HG02970 (cell line): ENCODE measurements at regions not wholly inside any gene's neighbourhood (a gene's known extent, or its start where the extent isn't known, plus 50 kb on each side); places are given as distances from the start of the nearest gene placed in this dataset.
"Not testable (repeated sequence)": the region's sequence is repeated elsewhere in the genome, so short reads cannot be mapped to it uniquely, and the experiment has no call there.

Experiments
- ATAC-seq: cut with Tn5 transposase; IDR thresholded peaks from one replicate; pipeline ENCODE4 v1.9.1; 2021; ENCODE audit warnings: mild to moderate bottlenecking, moderate library complexity, moderate number of reproducible peaks; ENCODE audit not compliant: unreplicated experiment, low FRiP score

DNA sequence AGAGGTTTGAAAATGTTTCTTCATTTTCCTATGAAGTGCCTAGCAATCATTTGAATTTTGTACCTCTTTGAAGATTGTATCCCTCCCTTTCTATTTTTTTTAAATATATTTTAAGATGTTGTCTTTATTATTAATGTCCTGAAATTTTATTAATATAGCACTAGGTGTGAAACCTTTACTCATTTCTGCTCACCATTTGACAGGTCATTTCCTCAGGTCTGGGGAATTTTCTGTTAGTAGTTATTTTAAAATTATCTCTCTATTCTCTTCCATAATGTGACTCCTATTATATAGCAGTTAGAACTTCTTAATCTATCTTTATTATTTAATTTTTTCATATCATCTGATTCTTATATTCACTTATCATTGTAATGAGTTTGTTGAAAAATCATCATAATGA, 1038.6 kb upstream of the SLC39A10 start:
- no peak for ATAC-seq

DNA sequence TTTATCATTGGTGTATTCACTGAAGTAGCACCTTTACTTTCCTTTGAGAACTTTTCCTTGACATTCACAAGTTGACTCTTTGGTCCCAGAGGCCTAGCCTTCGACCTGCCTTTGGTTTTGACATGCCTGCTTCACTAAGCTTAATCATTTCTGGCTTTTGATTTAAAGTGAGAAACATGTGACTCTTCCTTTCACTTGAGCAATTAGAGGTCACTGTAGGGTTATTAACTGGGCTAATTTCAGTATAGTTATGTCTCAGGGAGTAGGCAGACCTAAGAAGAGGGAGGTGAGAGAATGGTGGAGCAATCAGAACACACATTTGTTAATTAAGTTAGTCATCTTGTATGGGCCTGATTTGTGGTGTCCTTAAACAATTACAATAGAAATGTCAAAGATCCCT, 1040.7 kb upstream of the SLC39A10 start:
- ATAC-seq = peak; percentile 75

DNA sequence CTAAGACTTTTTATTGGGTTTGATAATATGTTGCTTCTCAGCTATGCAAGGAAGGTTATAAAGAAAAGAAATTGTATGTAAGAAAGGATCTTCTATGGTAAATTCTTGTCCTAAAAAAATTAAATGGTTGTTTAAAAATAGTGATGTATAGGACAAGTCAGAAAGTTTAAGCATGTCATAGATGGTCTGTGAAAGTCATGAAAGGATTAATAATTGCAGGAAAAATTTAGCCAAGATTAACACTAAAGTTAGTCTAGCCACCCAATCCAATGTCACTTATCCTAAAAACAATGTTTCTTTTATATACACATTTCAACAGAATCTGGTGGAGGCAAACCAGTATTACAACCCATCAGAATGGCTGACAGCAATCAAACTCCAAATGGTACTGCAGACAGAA, 1046.7 kb upstream of the SLC39A10 start:
- no peak for ATAC-seq

DNA sequence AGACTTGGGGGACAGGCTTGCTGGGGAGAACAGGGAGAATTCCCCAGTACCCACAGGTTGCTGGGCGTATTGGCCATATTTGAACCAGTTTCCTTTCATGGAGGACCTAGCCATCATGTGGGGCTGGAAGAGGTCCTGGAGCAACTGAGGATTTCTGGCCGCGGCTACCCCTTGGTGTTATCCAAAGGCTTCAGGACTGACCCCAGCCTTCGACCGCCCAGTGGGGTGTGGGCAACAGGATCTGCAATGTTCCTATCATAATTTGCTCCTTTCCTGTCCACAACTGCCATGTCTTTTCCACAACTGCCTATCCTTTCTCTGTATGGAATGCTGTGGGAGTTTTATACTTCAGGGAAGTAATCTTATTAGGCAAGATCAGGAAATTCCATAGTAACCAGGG, 1053.6 kb upstream of the SLC39A10 start:
- ATAC-seq = no peak

DNA sequence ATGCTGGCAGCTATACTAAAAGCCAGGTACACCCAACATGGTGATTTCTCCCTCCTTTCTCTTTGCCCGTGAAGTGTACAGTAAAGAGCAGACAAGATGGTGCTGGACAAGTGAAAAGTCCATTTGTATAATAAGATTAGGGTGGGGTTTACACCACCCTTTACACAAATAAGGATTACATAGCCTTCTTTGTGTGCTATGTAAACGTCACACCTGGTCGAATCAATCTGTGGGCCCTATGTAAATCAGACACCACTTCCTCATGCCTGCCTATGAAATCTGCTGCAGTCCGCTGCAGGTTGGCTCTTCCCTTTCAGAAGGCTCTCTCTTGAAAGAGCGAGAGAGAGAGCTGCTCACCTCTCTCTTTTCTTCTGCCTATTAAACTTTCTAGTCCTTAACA, 1054.3 kb upstream of the SLC39A10 start:
- ATAC-seq = no peak

DNA sequence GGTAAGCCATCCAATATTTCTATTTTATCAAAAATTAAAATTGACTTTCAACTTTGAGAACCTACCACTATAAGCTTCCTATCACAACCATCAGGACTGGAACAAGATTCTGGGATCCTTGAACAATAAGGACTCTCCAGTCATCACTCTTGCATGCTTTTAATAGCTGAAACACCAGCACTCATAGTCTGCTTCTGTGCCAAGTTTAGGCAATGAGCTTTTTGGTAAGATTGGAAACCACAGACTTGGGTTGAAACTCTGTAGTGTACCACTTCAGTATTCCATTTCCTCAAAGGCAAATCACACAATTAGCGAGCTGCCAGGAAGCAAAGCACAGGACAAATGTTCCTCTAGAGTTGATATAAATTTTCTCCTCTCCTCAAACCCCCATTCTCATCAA, 1065.8 kb upstream of the SLC39A10 start:
- ATAC-seq = no peak

DNA sequence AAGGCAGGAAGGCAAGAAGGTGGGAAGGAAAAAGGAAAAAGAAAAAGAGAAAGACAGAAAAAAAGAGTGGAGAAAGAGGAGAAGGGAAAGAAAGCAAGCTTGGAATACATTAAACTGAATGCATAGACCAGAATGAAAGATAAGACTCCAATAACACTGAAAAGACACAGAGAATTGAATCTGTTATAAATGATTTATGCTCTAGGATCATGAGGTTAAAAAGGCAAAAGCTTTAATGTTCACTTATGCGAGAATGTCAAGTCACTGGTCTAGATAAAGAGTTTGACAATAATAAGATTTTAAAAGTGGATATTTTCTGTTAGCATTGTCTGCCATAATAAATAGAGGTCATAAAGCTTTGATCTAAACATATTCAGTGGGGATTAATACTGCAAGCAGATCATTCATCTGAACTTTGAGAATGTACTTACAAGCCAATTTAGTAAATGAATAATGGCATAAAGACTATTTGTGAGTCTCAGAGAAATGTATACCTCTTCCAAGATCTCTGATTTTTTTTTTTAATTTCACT, 1069.2 kb upstream of the SLC39A10 start:
- ATAC-seq = no peak

DNA sequence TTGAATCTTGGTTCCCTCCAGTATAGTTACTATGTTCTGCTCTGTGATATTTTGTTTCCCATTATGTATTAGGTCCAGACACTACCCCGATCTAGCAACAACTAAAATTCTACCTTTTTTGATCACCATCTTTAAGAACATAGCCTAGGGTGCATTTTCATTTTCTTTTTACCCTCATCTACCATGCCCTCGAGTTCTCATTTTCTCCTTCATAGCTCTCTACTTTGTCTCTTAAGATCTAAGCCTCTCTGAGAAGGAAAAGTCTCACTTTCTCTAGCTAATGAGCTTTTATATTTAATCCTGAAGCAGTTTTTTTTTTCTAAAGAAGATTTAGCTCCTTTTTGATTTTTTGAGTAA, 1089.4 kb upstream of the SLC39A10 start:
- ATAC-seq = peak; percentile 38

DNA sequence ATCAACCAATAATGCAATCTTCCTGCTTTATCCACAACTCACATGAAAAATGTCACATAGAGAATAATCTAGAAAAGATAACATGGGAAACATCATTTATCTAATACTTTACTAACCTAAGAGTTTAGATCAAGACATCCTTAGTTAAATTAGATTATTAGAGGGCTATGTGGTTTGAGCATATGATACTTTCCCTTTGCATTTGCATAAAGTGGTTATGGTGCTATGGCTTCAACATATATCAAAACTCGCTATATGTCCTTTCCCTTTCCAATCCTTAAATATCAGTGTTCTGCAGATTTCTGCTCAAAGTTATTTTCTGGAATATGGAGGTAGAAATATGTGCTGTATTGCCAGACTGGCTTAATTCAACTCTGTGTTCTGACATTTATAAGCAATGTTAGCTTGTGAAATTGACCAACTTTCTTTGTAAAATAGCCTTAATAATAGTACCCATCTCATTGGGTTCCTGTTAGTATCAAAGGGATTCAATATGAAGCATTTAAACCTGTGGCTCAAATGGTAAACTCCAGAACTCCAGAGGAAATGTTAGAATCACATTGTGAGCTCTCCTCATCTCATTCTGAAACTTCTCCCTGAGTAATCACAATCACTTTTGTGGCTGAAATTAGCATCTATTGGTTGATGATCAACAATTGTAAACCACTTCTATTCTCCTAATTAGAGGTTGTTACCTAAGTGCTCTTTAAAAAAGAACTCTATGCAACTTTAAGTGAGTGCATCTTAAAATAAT, 1089.9 kb upstream of the SLC39A10 start:
- ATAC-seq = peak; percentile 65

DNA sequence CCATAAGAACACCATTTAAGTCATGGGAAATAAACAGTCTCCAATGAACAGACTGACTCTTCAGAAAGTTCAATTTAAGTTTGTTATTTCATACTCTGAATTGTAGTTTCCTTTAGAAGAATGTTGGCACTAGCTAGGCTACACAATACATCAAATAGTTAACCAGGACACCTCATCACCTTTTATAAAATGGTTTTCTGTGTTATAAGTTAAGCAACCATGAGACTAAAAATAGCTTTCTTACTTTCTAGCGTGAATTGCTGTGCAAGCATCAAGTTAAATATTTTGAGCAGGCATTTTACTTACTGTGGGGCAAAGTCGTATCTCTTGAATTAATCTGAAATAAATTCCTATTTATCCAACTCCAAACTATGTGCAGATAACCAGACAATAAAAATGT, 1092.6 kb upstream of the SLC39A10 start:
- ATAC-seq = no peak

DNA sequence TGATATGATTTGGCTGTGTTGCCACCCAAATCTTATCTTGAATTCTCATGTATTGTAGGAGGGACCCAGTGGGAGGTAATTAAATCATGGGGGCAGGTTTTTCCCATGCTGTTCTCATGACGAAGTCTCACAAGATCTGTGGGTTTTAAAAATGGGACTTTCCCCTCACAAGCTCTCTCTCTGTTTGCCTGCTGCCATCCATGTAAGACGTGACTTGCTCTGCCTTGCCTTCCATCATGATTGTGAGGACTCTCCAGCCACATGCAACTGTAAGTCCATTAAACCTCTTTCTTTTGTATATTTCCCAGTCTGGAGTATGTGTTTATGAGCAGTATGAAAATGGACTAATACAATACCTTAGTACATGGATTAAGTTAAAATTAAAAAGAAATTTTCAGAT, 1094.7 kb upstream of the SLC39A10 start:
- no peak for ATAC-seq

DNA sequence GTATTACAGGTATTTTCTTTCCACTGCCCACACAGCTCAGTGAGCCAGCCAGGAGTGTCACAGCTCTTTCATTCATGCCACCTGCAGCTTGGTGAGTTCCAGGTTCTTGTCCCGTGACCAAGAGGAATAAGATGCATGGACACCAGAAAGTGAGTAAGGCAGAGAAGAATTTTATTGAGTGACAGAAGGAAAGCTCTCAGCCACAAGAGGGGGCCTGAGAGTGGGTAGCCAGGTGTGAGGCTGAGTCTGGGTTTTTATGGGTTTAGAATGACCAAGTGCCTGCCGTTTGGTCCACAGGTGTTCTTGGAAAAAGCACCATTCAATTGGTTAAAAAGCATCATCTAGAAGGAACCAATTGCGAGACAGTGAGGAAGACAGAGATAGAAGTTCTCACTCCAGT, 1097.1 kb upstream of the SLC39A10 start:
- no peak for ATAC-seq

DNA sequence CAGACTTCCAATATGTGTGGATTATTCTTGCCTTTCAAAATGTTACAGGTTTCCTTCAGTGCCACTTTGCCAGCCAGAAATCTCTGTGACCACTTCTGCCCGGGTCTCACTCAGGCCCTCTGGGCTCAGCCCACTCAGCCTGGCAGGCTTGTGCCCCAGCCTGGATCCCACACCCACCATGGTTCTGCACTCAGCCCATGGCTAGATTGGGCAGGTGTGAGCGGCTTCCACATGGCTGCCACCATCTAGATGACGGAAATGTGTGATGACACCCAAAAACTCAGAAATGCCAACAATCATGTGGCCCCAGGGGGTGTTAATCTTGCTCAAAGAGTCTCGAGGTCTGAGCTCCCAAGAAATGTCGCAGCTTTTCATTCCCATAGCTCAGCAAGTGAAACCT, 1097.5 kb upstream of the SLC39A10 start:
- no peak for ATAC-seq

DNA sequence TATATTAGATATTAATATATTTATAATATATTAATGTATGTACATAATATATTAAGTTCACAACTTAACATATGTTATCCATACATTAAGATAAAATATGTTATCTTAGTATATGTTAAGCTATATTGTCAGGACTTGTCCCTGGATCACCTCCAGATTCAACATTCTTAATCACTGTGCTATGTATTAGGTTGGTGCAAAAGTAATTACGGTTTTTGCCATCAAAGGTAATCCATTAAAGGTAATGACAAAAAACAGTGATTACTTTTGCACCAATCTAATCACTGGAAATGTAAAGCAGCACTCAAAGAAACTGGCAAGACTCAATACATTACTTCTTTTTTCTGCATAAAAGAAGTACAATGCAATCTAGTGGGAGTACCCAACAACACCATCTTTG, 1099.0 kb upstream of the SLC39A10 start:
- no peak for ATAC-seq

DNA sequence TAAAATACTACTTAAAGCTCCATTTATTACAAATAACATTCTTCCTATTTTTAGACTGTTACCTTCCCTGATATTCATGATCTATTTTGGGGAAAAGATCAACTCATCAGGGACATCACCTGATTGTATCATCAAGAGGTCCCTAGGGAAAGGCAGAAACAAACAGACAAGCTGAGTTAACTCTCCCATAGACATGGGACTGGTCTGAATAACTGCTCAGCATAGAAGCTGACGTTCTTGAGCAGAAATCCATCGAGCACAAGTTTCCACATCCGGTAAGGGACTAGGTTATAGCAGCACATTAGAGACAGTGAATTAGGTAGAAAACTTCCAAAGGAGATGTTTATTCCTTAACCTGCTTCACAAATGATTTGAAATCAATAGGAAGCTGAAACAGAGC, 1100.4 kb upstream of the SLC39A10 start:
- ATAC-seq = no peak

DNA sequence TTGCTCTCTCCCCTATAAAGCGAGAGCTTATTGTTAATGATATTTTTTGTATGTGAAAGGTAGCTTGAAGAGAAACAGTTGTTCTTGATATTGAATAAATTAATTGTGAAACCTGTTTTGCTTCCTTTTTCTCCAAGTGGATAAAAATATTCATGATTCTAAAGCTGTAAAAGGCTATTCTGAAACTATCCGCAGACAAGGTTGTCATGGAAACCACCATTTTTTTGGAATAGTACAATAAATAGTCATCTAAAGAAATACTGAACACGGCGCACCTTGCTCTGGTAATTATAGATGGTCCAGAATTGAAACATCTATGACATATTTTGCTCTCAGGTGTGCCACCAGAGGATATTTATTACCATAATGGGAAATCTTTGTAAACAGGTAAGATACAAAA, 1103.0 kb upstream of the SLC39A10 start:
- ATAC-seq = no peak

DNA sequence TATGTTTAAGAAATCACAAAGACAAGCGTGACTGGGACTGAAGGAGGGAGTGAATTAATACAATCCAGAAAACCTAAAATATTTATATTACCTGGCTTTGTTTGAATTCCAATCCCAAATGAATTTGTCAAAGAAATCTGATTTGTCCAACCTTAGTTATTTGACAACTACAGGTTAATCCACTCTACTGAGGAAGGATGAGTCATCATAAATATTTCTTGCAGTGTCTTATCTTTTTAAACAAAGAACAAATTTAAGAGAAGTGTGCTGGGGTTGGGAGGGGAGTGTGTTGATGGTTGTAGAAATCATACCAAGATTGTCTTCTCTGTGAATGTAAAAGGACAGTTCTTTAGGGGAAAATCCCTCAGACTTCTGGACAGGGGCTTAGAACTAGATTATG, 1106.3 kb upstream of the SLC39A10 start:
- no peak for ATAC-seq

DNA sequence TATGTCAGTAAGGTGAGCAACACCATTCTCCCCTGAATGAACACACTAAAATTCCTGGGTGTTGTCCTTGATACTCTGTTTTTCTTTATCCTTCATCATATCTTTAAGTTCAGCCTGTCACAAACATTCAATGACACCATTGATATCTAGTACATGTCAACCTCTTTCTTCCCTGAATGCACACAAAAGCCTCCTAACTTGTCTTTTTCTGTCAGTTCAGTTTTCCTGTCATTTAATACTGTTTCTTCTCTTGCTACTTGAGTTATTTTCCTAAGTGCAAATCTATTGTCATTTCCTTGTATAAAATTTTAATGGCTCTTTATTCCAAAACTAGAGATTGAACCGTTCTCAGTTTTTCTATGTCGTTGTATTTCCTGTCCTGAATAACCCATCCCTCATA, 1107.6 kb upstream of the SLC39A10 start:
- ATAC-seq = no peak

DNA sequence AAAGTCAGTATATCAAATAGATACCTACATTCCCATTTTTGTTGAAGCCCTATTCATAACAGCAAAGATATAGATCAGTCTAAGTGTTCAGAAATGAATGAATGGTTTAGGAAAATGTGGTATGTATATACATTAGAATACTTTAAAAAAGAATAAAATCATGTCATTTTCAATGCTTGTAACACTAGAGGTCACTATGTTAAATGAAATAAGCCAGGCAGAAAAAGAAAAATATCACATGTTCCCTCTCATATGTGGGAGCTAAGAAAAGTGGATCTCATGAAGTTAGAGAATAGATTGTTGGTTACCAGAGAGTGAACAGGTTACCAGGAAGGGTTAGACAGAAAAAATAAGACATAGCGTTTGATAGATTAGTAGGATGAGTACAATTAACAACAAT, 1111.0 kb upstream of the SLC39A10 start:
- ATAC-seq = no peak

DNA sequence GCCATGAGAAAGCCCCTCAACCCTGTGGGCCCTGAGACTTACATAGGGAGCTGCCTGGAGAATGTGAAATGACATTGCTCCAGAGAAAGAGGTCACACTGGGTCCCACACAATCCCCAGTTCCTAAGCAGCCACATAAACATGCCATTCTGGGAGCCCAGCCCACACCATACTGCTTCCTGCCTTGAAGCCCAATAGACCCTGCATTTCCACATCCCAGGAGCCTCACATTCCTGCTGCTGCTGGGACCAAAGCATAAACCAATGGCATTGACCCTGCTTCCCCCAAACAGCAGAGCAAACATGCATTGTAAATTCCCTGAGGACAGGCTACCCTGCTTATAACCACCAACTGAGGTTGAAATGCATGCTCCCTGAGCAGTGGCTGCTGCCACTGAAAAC, 1117.6 kb upstream of the SLC39A10 start:
- ATAC-seq = no peak

DNA sequence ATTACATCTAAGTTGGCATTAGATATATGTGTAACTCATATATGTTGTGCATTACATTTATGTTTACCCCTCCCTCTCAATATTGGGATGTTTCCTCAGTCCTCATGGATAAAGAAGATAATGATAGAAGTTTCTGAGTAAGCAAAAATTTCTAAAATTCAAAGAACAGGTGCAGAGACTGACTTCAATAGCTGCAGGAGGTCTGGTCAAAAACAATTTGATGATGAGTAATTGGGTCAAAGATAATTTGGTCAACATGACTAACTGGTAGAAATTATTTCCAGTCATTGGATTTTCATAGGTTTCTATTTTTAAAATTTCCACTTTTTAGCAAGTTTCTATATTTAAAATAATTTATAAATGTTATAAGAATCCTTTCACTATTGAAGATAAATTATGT, 1130.9 kb upstream of the SLC39A10 start:
- ATAC-seq = no peak

DNA sequence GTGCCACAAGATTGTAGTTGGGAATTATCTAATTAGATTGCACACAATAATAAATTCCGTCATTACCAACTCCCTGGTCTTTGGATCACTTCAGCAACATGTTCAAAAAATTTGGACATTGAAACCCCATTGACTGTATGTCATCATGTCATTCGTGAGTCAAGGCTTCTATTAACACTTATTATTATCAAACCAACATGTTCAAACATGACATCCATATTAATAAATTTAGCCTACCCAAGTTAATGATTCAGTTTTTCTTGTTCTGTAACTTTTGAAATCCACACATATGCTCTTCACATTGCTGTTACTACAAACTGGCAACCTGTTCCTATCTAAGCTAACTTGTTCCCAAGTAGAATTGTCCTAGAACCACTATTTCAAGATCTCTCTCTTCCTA, 1142.7 kb upstream of the SLC39A10 start:
- ATAC-seq = no peak

DNA sequence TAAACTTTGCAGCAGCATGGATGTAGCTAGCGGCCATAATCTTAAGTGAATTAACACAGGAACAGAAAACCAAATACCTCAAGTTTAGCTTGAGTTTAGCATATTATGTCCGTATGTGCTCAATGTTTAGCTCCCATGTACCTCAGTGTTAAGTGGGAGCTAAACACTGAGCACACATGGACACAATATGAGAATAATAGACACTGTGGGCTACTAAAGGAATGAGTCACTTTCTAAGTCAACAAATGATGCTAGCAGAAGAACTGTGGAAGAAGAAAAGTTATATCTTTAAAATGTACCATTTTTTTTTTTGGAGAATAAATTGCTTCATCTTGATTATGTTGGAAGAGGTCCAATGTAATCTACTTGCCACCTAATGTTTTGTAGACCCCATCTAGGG, 1146.0 kb upstream of the SLC39A10 start:
- not testable (repeated sequence) for ATAC-seq
